ENCODE measurements at regions not wholly inside any gene's neighbourhood (a gene's known extent, or its start where the extent isn't known, plus 50 kb on each side); places are given as distances from the start of the nearest gene placed in this dataset.

DNA sequence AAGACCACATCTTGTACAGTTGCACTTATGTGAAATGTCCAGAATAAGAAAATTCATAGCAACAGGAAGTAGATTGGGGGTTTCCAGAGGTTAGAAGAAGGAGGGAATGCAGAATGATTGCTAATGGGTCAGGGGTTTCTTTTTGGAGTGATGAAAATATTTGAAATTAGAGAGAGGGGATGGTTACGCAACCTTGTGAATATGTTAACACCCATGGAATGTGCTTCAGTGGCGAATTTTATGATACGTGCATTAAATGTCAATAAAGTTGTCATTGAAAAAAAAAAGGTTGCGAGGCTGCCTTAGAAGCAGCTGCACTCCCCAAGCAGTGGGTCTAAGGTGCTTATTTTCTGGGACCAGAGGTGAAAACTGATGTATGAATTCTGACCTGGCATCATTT, 64.4 kb upstream of the SUB1 start:
- TF ChIP-seq, protein P1, sequence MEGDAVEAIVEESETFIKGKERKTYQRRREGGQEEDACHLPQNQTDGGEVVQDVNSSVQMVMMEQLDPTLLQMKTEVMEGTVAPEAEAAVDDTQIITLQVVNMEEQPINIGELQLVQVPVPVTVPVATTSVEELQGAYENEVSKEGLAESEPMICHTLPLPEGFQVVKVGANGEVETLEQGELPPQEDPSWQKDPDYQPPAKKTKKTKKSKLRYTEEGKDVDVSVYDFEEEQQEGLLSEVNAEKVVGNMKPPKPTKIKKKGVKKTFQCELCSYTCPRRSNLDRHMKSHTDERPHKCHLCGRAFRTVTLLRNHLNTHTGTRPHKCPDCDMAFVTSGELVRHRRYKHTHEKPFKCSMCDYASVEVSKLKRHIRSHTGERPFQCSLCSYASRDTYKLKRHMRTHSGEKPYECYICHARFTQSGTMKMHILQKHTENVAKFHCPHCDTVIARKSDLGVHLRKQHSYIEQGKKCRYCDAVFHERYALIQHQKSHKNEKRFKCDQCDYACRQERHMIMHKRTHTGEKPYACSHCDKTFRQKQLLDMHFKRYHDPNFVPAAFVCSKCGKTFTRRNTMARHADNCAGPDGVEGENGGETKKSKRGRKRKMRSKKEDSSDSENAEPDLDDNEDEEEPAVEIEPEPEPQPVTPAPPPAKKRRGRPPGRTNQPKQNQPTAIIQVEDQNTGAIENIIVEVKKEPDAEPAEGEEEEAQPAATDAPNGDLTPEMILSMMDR (conservative IDR thresholded peaks at IDR 0.05; ENCODE audit: low read depth, low read length): no peak
- DNase-seq (ENCODE audit: low read depth): peak; percentile 50
- no peak overlapping the region for H3K4me3 ChIP-seq (ENCODE audit: low read depth, low read length)

DNA sequence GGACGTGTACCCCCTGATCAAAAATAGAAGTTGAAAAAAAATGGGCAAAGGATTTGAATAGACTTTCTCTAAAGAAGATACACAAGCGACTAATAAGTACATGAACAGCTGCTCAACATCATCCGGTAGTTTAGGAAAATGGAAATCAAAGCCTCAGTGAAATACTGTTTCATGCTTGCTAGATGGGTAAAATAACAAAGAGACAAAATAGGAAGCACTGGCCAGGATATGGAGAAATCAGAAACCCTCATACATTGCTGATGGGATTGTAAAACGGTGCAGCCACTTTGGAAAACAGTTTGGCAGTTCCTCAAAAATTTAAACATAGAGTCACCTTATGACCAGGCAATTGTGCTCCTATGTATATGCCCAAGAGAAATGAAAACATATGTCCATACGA, 65.0 kb upstream of the SUB1 start:
- no peak for DNase-seq (ENCODE audit: low read depth)
- H3K4me3 ChIP-seq (ENCODE audit: low read depth, low read length): no peak overlapping the region
- TF ChIP-seq, protein P1 (conservative IDR thresholded peaks at IDR 0.05; ENCODE audit: low read depth, low read length): no peak

DNA sequence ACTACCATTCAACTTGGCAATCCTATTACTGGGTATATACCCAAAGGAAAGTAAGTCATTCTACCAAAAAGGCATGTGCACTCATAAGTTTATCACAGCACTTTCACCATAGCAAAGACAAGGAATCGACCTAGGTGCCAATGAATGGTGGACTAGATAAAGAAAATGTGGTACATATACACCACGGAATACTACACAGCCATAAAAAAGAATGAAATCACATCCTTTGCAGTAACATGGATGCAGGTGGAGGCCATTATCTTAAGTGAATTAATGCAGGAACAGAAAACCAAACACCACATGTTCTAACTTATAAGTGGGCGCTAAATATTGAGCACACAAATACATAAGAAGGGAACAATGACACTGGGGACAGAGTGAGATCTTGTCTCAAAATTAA, 65.8 kb upstream of the SUB1 start:
- TF ChIP-seq, protein P1 (conservative IDR thresholded peaks at IDR 0.05; ENCODE audit: low read depth, low read length): no peak
- no peak for DNase-seq (ENCODE audit: low read depth)
- no peak overlapping the region for H3K4me3 ChIP-seq (ENCODE audit: low read depth, low read length)

DNA sequence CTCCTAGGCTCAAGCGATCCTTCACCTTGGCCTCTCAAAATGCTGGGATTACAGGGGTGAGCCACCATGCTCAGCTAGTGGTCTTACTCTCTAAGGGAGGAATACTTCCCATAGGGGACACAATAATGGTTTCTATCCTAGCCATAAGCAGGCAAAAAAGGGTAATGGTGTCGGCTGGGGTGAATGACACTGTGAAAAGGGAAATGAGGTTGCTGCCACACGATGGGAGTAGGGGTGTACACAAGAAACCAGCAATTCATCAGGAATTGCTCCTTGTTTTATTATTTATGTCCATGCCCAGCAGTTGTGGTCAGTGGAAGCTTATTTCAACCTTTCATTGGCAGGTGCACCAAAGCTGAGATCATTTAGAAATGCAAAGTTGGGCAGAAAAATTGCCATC, 70.3 kb upstream of the ZFR start:
- TF ChIP-seq, protein P1 (conservative IDR thresholded peaks at IDR 0.05; ENCODE audit: low read depth, low read length): no peak
- no peak for DNase-seq (ENCODE audit: low read depth)
- no peak overlapping the region for H3K4me3 ChIP-seq (ENCODE audit: low read depth, low read length)

DNA sequence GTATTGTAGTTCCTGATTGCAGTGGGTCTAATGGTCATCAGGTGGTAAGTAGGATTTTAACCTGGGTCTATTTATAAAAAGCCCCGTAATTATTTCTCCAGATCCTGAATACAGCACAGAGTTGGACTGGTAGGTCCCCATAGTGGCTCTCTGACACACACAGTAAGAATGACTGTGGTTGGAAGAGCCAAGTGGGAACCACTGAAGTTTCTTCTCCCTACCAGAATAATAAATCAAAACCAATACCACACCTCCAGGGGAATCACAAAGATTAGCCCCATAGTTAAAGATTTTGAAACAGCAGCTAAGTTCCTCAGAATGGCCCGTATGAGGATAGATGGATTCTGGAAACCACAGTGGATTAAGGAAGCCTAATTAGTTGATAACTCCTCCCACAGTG, 68.4 kb upstream of the ZFR start:
- no peak overlapping the region for H3K4me3 ChIP-seq (ENCODE audit: low read depth, low read length)
- DNase-seq (ENCODE audit: low read depth): no peak
- TF ChIP-seq, protein P1 (conservative IDR thresholded peaks at IDR 0.05; ENCODE audit: low read depth, low read length): no peak

DNA sequence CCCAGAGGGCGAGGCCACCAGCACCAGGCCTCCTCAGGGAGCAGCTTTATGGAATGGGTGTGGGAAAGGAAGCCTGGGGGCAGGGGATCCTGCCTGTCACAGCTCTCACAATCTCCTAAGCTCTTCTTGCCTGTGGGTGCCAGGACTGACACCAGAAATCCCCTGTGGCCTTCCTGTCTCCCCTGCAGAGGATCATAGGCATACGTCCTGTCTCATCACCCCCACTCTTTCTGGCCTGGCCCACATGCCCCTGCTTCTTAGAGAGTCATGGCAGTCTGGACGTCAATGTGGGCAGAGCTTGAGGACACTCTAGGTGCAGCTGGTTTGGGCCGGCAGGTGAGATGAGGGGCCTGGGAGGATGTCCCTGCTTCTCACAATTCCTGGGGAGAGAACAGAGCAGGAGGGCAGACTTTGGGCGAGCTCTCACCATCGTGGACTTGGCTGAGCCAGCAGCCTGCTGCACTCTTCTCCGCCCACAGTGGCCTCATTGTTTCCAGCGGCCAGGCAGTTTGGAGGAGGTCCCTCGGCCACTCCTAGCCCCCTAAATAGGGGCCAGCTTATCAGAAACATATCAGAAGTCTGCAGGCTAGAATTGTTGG, 67.3 kb upstream of the ZFR start:
- no peak for DNase-seq (ENCODE audit: low read depth)
- no peak overlapping the region for H3K4me3 ChIP-seq (ENCODE audit: low read depth, low read length)
- TF ChIP-seq, protein P1 (conservative IDR thresholded peaks at IDR 0.05; ENCODE audit: low read depth, low read length): no peak

DNA sequence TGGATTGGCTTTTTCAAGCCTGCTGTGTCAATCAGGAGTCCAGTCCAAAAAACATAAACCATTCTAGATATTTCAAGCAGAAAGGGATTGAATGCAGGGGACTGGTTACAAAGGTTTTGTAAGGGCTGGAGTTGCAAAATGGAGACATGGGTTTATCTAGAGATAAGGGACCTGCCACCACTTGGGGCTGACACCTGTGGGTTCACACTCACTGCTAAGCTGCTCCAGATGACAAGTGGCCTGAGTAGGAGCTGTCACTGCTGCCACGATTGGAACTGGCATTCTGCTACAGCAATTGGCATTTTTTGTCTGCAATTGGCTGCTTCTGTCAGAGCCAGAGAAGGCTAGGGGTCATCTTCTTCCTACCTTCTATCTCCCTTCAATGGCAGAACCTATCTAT, 66.3 kb upstream of the ZFR start:
- TF ChIP-seq, protein P1 (conservative IDR thresholded peaks at IDR 0.05; ENCODE audit: low read depth, low read length): no peak
- no peak overlapping the region for H3K4me3 ChIP-seq (ENCODE audit: low read depth, low read length)
- DNase-seq (ENCODE audit: low read depth): no peak

Measured in choroid plexus epithelial cell (primary cell).